Activated T-cell treated with anti-CD3 and anti-CD28 coated beads, Interleukin-2, amount 50 U/mL, for 4 hours (primary cell): ENCODE measurements at regions not wholly inside any gene's neighbourhood (a gene's known extent, or its start where the extent isn't known, plus 50 kb on each side); places are given as distances from the start of the nearest gene placed in this dataset.
"Not testable (repeated sequence)": the region's sequence is repeated elsewhere in the genome, so short reads cannot be mapped to it uniquely, and the experiment has no call there.

ENCODE experiments used
- ATAC-seq, 2 donors: fragments of 200-7000 bp; cut with Tn5 transposase; one replicate each; pipeline ENCODE4 v1.10.0; 2021
- DNase-seq: peaks from one replicate; pipeline ENCODE4 v3.0.0-alpha.2; 2020
- H3K27me3 Mint-ChIP-seq: one replicate; pipeline ENCODE4 v1.8.0; 2021; ENCODE audit warnings: low read depth, mixed read lengths
- H3K36me3 Mint-ChIP-seq: one replicate; pipeline ENCODE4 v1.8.0; 2022; ENCODE audit warnings: mixed read lengths; ENCODE audit not compliant: insufficient read depth
- H3K4me1 Mint-ChIP-seq: one replicate; pipeline ENCODE4 v1.8.0; 2021; ENCODE audit warnings: low read depth, mixed read lengths
- H3K4me3 Mint-ChIP-seq: one replicate; pipeline ENCODE4 v1.8.0; 2021; ENCODE audit warnings: mild to moderate bottlenecking, moderate library complexity, mixed read lengths
- H3K9me3 Mint-ChIP-seq: one replicate; pipeline ENCODE4 v1.8.0; 2021; ENCODE audit warnings: mixed read lengths

DNA sequence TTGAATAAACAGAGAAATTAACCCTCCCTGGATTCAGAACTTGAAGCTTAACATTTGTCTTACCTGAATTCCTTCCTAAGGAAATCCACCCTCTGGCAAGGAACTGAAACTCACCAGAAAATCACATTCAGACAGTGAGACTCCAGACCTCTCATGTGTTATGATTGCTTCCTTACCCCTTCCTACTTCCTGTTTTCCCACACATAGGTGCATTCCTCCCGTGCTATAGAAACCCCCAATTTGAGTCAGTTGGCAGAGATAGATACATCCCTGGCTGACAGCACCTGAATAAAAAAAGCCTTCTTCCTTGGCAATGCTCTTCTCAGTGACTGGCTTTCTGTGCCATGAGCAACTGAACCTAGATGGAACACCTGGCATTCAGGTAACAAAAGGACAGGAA lies 157.0 kb upstream of the SMIM31 start:
- H3K4me1 Mint-ChIP-seq, result no peaks in the 10 kb centered on the region
- no peak for DNase-seq
- H3K4me3 Mint-ChIP-seq, result no peak overlapping the region
- no peaks in the 10 kb centered on the region for H3K36me3 Mint-ChIP-seq
- no peaks in the 10 kb centered on the region for H3K27me3 Mint-ChIP-seq
- ATAC-seq, result no peak
- H3K9me3 Mint-ChIP-seq, result peaks cover 5% of the 10 kb centered on the region

DNA sequence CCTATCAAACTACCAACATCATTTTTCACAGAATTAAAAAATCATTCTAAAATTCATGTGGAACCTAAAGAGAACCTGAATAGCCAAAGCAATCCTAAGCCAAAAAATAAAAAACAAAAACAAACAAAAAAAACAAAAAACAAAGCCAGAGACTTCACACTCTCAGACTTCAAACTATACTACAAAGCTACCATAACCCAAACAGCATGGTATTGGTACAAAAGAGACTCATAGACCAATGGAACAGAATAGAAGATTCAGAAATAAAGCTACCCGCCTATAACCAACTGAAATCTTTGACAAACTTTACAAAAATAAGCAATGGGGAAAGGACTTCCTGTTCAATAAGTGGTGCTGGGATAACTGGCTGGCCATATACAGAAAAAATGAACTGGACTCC lies 152.3 kb upstream of the SMIM31 start:
- Mint-ChIP-seq H3K27me3 (no peaks in the 10 kb centered on the region), H3K4me1 (no peaks in the 10 kb centered on the region), H3K36me3 (no peaks in the 10 kb centered on the region), H3K9me3 (peaks cover 8% of the 10 kb centered on the region), H3K4me3 (no peak overlapping the region)
- no peak for ATAC-seq
- no peak for DNase-seq

GRCh38 chr4:164605791-164606190 lies 148.1 kb upstream of the SMIM31 start:
- DNase-seq, H3K4me3 Mint-ChIP-seq, H3K4me1 Mint-ChIP-seq, ATAC-seq, H3K27me3 Mint-ChIP-seq, H3K36me3 Mint-ChIP-seq: not testable (repeated sequence)
- H3K9me3 Mint-ChIP-seq, result peaks cover 12% of the 10 kb centered on the region

- peaks cover 2% of the 10 kb centered on the region for H3K27me3 Mint-ChIP-seq
These were observed 147.5 kb upstream of the SMIM31 start for GRCh38 chr4:164606478-164606877.

DNA sequence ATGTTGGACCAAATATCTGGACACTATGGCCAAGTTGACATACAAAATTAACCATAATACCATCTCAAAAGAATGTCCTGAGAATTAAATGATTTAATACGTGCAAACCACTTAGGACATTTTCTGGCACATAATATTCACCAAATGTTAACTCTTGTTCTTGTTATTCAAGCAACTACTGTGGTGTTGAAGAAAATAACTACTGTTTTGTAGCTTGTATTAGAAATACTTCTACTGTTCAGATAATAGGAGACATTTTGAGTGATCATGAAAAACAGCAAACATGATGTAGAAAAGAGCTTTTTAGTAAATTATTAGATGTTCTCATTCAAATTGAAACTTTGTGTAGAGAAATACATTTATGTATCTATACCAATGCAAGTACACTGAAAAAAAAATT lies 140.7 kb upstream of the SMIM31 start:
- DNase-seq, result no peak
- peaks cover 4% of the 10 kb centered on the region for H3K9me3 Mint-ChIP-seq
- H3K36me3 Mint-ChIP-seq, result no peaks in the 10 kb centered on the region
- no peaks in the 10 kb centered on the region for H3K4me1 Mint-ChIP-seq
- H3K27me3 Mint-ChIP-seq, result peaks cover 2% of the 10 kb centered on the region
- no peak for ATAC-seq
- no peak overlapping the region for H3K4me3 Mint-ChIP-seq

More at GRCh38 chr4:164606478-164606877, 147.5 kb upstream of the SMIM31 start:
- no peak overlapping the region for H3K4me3 Mint-ChIP-seq
- peaks cover 11% of the 10 kb centered on the region for H3K9me3 Mint-ChIP-seq
- no peaks in the 10 kb centered on the region for H3K36me3 Mint-ChIP-seq
- ATAC-seq (no peak), DNase-seq (no peak)
- no peaks in the 10 kb centered on the region for H3K4me1 Mint-ChIP-seq

DNA sequence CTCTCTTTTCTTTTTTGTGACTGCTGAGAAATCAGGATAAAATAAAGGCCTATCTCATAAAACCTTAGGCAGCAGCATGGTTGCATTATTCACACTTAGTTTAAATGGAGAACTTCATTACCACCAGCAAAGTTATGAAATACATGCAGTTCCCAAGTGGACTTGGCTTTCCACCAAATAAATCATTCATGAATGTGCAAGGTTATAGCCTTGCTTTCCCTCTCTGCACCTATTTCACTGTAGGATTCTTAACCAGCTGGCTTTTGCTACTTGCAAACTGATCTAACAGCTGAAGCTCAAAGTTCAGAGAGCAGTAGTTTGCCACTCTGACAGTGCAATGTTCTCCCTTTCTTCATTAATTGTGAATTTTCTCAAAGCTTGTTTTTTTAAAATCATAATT lies 140.1 kb upstream of the SMIM31 start:
- DNase-seq (no peak), ATAC-seq (no peak)
- Mint-ChIP-seq H3K9me3 (peaks cover 4% of the 10 kb centered on the region), H3K27me3 (peaks cover 2% of the 10 kb centered on the region), H3K4me3 (no peak overlapping the region), H3K4me1 (no peaks in the 10 kb centered on the region), H3K36me3 (no peaks in the 10 kb centered on the region)

DNA sequence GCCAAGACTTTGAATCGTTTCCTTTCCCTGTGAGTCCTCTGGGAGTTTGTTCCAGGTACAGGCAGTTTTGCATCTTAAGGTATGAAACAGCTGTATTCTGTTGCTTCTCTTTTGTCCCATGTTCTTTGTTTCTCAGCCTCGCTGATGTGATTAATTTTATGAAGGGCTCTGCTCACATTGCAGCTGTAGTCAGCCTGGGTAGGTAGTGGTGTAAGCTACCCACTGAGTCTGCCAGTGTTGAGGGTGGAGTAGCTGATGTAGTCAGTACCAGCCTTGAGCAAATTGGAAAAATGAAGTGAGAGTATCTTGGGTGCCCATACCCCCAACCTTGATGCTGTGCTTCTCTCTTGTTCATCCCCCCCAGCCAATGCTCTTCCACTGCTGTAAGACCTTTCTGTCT lies 139.6 kb upstream of the SMIM31 start:
- DNase-seq (no peak), ATAC-seq (no peak)
- Mint-ChIP-seq H3K4me3 (no peak overlapping the region), H3K4me1 (no peaks in the 10 kb centered on the region), H3K27me3 (peaks cover 2% of the 10 kb centered on the region), H3K36me3 (no peaks in the 10 kb centered on the region), H3K9me3 (peaks cover 4% of the 10 kb centered on the region)

- Mint-ChIP-seq H3K4me1 (no peaks in the 10 kb centered on the region), H3K36me3 (no peaks in the 10 kb centered on the region), H3K9me3 (peaks cover 4% of the 10 kb centered on the region), H3K27me3 (peaks cover 2% of the 10 kb centered on the region), H3K4me3 (no peak overlapping the region)
- no peak for ATAC-seq
- no peak for DNase-seq
These were observed 138.9 kb upstream of the SMIM31 start for GRCh38 chr4:164614999-164615398.

- Mint-ChIP-seq H3K4me1 (no peaks in the 10 kb centered on the region), H3K36me3 (no peaks in the 10 kb centered on the region), H3K4me3 (no peak overlapping the region), H3K9me3 (no peaks in the 10 kb centered on the region), H3K27me3 (peaks cover under 1% of the 10 kb centered on the region)
- no peak for ATAC-seq
- no peak for DNase-seq
These were observed 138.0 kb upstream of the SMIM31 start for GRCh38 chr4:164615964-164616363.

DNA sequence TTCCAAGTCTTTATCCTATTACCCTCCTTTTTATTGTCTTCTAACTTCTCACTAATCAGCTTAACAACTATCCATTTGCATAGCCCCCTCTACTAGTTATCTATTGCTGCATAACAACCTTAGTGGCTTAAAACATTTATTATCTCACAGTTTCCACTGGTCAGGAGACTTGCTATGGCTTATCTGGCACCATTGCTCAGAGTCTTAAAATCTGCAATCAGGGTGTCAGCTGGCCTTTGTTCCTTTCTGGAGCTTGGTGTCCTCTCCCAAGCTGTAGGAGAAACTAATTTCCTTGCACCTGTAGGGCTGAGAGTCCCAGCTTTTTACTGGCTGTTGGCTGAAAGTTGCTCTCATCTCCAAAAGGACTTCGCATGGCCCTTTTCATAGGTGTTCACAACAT lies 137.0 kb upstream of the SMIM31 start:
- Mint-ChIP-seq H3K4me3 (no peak overlapping the region), H3K9me3 (no peaks in the 10 kb centered on the region), H3K4me1 (no peaks in the 10 kb centered on the region), H3K27me3 (no peaks in the 10 kb centered on the region), H3K36me3 (no peaks in the 10 kb centered on the region)
- DNase-seq (no peak), ATAC-seq (no peak)

GRCh38 chr4:164617426-164617825 lies 136.5 kb upstream of the SMIM31 start:
- no peaks in the 10 kb centered on the region for H3K36me3 Mint-ChIP-seq
- DNase-seq (no peak), ATAC-seq (no peak)
- no peaks in the 10 kb centered on the region for H3K27me3 Mint-ChIP-seq
- H3K4me1 Mint-ChIP-seq, result no peaks in the 10 kb centered on the region
- H3K9me3 Mint-ChIP-seq, result no peaks in the 10 kb centered on the region
- no peak overlapping the region for H3K4me3 Mint-ChIP-seq

GRCh38 chr4:164617911-164618310 lies 136.0 kb upstream of the SMIM31 start:
- ATAC-seq (no peak), DNase-seq (no peak)
- H3K27me3 Mint-ChIP-seq, result no peaks in the 10 kb centered on the region
- no peak overlapping the region for H3K4me3 Mint-ChIP-seq
- no peaks in the 10 kb centered on the region for H3K4me1 Mint-ChIP-seq
- no peaks in the 10 kb centered on the region for H3K9me3 Mint-ChIP-seq
- no peaks in the 10 kb centered on the region for H3K36me3 Mint-ChIP-seq

GRCh38 chr4:164621886-164622521 lies 131.9 kb upstream of the SMIM31 start:
- H3K27me3 Mint-ChIP-seq, result no peaks in the 10 kb centered on the region
- no peak for ATAC-seq
- peaks cover 5% of the 10 kb centered on the region for H3K9me3 Mint-ChIP-seq
- no peaks in the 10 kb centered on the region for H3K4me1 Mint-ChIP-seq
- no peaks in the 10 kb centered on the region for H3K36me3 Mint-ChIP-seq
- no peak for DNase-seq
- H3K4me3 Mint-ChIP-seq, result no peak overlapping the region

- DNase-seq (no peak), ATAC-seq (no peak)
- Mint-ChIP-seq H3K36me3 (no peaks in the 10 kb centered on the region), H3K27me3 (no peaks in the 10 kb centered on the region), H3K4me3 (no peak overlapping the region), H3K9me3 (peaks cover 5% of the 10 kb centered on the region), H3K4me1 (no peaks in the 10 kb centered on the region)
These were observed 130.8 kb upstream of the SMIM31 start for GRCh38 chr4:164623099-164623498.

DNA sequence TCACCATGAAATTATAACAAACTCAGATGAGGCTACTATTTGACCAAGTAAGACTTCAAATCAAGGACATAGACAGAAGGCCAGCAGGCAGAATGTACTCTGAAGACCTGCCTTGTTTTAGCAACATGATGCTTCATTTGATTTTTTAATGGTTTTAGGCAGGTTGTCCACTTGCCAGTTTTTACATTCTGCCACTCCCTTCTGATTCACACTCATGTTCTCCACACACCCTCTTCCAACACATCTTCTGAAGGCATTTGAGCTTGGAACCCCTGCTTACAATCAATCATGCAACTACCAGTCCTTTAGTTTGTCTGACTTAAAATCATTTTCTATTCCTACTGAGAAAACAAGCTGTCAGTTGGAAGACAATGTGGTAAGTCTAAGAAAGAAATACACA lies 114.9 kb upstream of the SMIM31 start:
- ATAC-seq (no peak), DNase-seq (no peak)
- H3K4me1 Mint-ChIP-seq, result no peaks in the 10 kb centered on the region
- no peaks in the 10 kb centered on the region for H3K27me3 Mint-ChIP-seq
- H3K36me3 Mint-ChIP-seq, result no peaks in the 10 kb centered on the region
- no peak overlapping the region for H3K4me3 Mint-ChIP-seq
- no peaks in the 10 kb centered on the region for H3K9me3 Mint-ChIP-seq
